HEK293 (cell line): ENCODE measurements at regions not wholly inside any gene's neighbourhood (a gene's known extent, or its start where the extent isn't known, plus 50 kb on each side); places are given as distances from the start of the nearest gene placed in this dataset.

Experiments used
- CTCF ChIA-PET: fragments of 350-600 bp; formaldehyde crosslinking; extraction: SDS; loops from one replicate; lab custom pipeline; 2021; ENCODE audit warnings: antibody characterized with exemption; lab: Yijun Ruan, JAX
- POLR2A ChIA-PET: fragments of 300-600 bp; formaldehyde crosslinking; extraction: SDS; loops from one replicate; lab custom pipeline; 2020; ENCODE audit warnings: antibody characterized with exemption, inconsistent platforms; lab: Yijun Ruan, JAX
- H3K27ac ChIP-seq: fragments of 200-500 bp; sonication (Bioruptor generic); 2 replicates; pipeline ENCODE4 v1.5.1; 2014; ENCODE audit warnings: low read depth, low read length, control low read depth, inconsistent platforms; ENCODE audit errors: extremely low read depth
- H3K36me3 ChIP-seq, 2 experiments: fragments of 200-500 bp in 1 of 2; sonication (Bioruptor generic) in 1 of 2; 1 replicate in 1 of 2; 2 replicates in 1 of 2; pipeline ENCODE4 v1.5.1; 2014 to 2017; ENCODE audit warnings: inconsistent platforms in 2 of 2, low read length in 2 of 2; ENCODE audit not compliant: control insufficient read depth in 2 of 2, insufficient read depth in 1 of 2
- H3K4me1 ChIP-seq: fragments of 200-500 bp; sonication (Bioruptor generic); 2 replicates; pipeline ENCODE4 v1.5.1; 2014; ENCODE audit warnings: mild to moderate bottlenecking, low read length, inconsistent platforms; ENCODE audit not compliant: control insufficient read depth, insufficient read depth
- H3K4me3 ChIP-seq: 2 replicates; pipeline ENCODE4 v1.5.1; 2011; ENCODE audit warnings: low read depth, mild to moderate bottlenecking, control low read depth, low read length, moderate library complexity
- H3K9me3 ChIP-seq: fragments of 200-500 bp; sonication (Bioruptor generic); 2 replicates; pipeline ENCODE4 v1.5.1; 2014; ENCODE audit warnings: low read depth, low read length, inconsistent platforms; ENCODE audit not compliant: control insufficient read depth, insufficient read depth
- IKZF3 ChIP-seq: fragments of 450-650 bp; IDR thresholded peaks from 2 replicates; pipeline ENCODE4 v1.5.0; 2018; ENCODE audit warnings: missing biosample characterization, mild to moderate bottlenecking, missing genetic modification characterization, moderate library complexity
- KLF9 ChIP-seq: fragments of 450-650 bp; formaldehyde crosslinking; IDR thresholded peaks from 2 replicates; pipeline ENCODE4 v1.5.1; 2016; ENCODE audit warnings: missing biosample characterization, missing genetic modification characterization, low read depth
- MZF1 ChIP-seq: fragments of 450-650 bp; formaldehyde crosslinking; IDR thresholded peaks from 2 replicates; pipeline ENCODE4 v1.5.1; 2017; ENCODE audit warnings: missing biosample characterization, missing genetic modification characterization, borderline replicate concordance
- PBX3 ChIP-seq: sonication (generic); formaldehyde crosslinking; IDR thresholded peaks from 2 replicates; pipeline ENCODE4 v1.8.1; 2022; ENCODE audit warnings: mild to moderate bottlenecking, moderate library complexity, missing genetic modification reagents
- REPIN1 ChIP-seq: fragments of 450-650 bp; formaldehyde crosslinking; IDR thresholded peaks from 2 replicates; pipeline ENCODE4 v1.5.1; 2017; ENCODE audit warnings: missing biosample characterization, missing genetic modification characterization, low read depth
- SALL2 ChIP-seq: fragments of 450-650 bp; formaldehyde crosslinking; IDR thresholded peaks from 2 replicates; pipeline ENCODE4 v1.5.0; 2017; ENCODE audit warnings: missing biosample characterization, mild to moderate bottlenecking, missing genetic modification characterization, borderline replicate concordance
- SCRT2 ChIP-seq: fragments of 450-650 bp; formaldehyde crosslinking; IDR thresholded peaks from 2 replicates; pipeline ENCODE4 v1.5.1; 2016; ENCODE audit warnings: missing biosample characterization, missing genetic modification characterization
- ZBTB1 ChIP-seq: fragments of 450-650 bp; formaldehyde crosslinking; IDR thresholded peaks from 2 replicates; pipeline ENCODE4 v1.5.1; 2016; ENCODE audit warnings: missing biosample characterization, missing genetic modification characterization
- ZBTB48 ChIP-seq: fragments of 450-650 bp; formaldehyde crosslinking; IDR thresholded peaks from 2 replicates; pipeline ENCODE4 v1.5.1; 2016; ENCODE audit warnings: missing biosample characterization, missing genetic modification characterization
- ZIC2 ChIP-seq: fragments of 450-650 bp; formaldehyde crosslinking; IDR thresholded peaks from 2 replicates; pipeline ENCODE4 v1.5.1; 2016; ENCODE audit warnings: missing biosample characterization, missing genetic modification characterization
- ZNF112 ChIP-seq: fragments of 450-650 bp; formaldehyde crosslinking; IDR thresholded peaks from 2 replicates; pipeline ENCODE4 v1.5.0; 2017; ENCODE audit warnings: missing biosample characterization, missing genetic modification characterization
- ZNF114 ChIP-seq: fragments of 450-650 bp; formaldehyde crosslinking; IDR thresholded peaks from 2 replicates; pipeline ENCODE4 v1.5.0; 2017; ENCODE audit warnings: missing biosample characterization, missing genetic modification characterization
- ZNF18 ChIP-seq: fragments of 450-650 bp; formaldehyde crosslinking; IDR thresholded peaks from 2 replicates; pipeline ENCODE4 v1.5.1; 2016; ENCODE audit warnings: missing biosample characterization, missing genetic modification characterization
- ZNF202 ChIP-seq: fragments of 450-650 bp; formaldehyde crosslinking; IDR thresholded peaks from 2 replicates; pipeline ENCODE4 v1.5.1; 2016; ENCODE audit warnings: missing biosample characterization, missing genetic modification characterization, borderline replicate concordance
- ZNF24 ChIP-seq: fragments of 450-650 bp; formaldehyde crosslinking; IDR thresholded peaks from 2 replicates; pipeline ENCODE4 v1.5.1; 2016; ENCODE audit warnings: missing biosample characterization, missing genetic modification characterization
- ZNF433 ChIP-seq: fragments of 450-650 bp; formaldehyde crosslinking; IDR thresholded peaks from 2 replicates; pipeline ENCODE4 v1.5.1; 2016; ENCODE audit warnings: missing biosample characterization, missing genetic modification characterization, low read depth
- ZNF488 ChIP-seq: fragments of 450-650 bp; formaldehyde crosslinking; IDR thresholded peaks from 2 replicates; pipeline ENCODE4 v1.5.1; 2016; ENCODE audit warnings: missing biosample characterization, missing genetic modification characterization
- ZNF555 ChIP-seq: fragments of 450-650 bp; formaldehyde crosslinking; conservative IDR thresholded peaks from 2 replicates; pipeline ENCODE4 v1.5.1; 2017; ENCODE audit warnings: missing biosample characterization, mild to moderate bottlenecking, missing genetic modification characterization, inconsistent platforms
- ZNF600 ChIP-seq: fragments of 450-650 bp; formaldehyde crosslinking; IDR thresholded peaks from 2 replicates; pipeline ENCODE4 v1.5.1; 2016; ENCODE audit warnings: missing biosample characterization, missing genetic modification characterization
- ZNF624 ChIP-seq: fragments of 450-650 bp; formaldehyde crosslinking; IDR thresholded peaks from 2 replicates; pipeline ENCODE4 v1.5.1; 2017; ENCODE audit warnings: missing biosample characterization, missing genetic modification characterization
- ZNF664 ChIP-seq: fragments of 450-650 bp; formaldehyde crosslinking; IDR thresholded peaks from 2 replicates; pipeline ENCODE4 v1.5.1; 2016; ENCODE audit warnings: missing biosample characterization, missing genetic modification characterization
- ZXDB ChIP-seq: fragments of 450-650 bp; formaldehyde crosslinking; IDR thresholded peaks from 2 replicates; pipeline ENCODE4 v1.5.1; 2016; ENCODE audit warnings: missing biosample characterization, missing genetic modification characterization
- TF ChIP-seq, protein P1 (sequence below): fragments of 450-650 bp; formaldehyde crosslinking; IDR thresholded peaks from 2 replicates; pipeline ENCODE4 v1.5.1; 2016; ENCODE audit warnings: missing biosample characterization, missing genetic modification characterization
- TF ChIP-seq, protein P2 (sequence below): fragments of 450-650 bp; formaldehyde crosslinking; IDR thresholded peaks from 2 replicates; pipeline ENCODE4 v1.5.1; 2016; ENCODE audit warnings: missing biosample characterization, missing genetic modification characterization, borderline replicate concordance

- ChIA-PET POLR2A (no interaction called here), CTCF (interaction anchor here (0.7 kb wide), 1 partner anchor 20 kb away, joined by 3 read pairs; no protein-coding TSS in a partner anchor)
- Histone ChIP-seq H3K4me1 (no peaks in the 10 kb centered on the region), H3K27ac (no peak overlapping the region), H3K4me3 (no peak overlapping the region), H3K9me3 (no peaks in the 10 kb centered on the region), H3K36me3 (no peaks in the 10 kb centered on the region)
- TF ChIP-seq ZBTB48 (tag by site-specific recombination), result no peak
- TF ChIP-seq ZBTB1 (tag by site-specific recombination), result no peak
- no peak for TF ChIP-seq ZNF112 (tag by site-specific recombination)
- TF ChIP-seq MZF1 (tag by site-specific recombination), result no peak
- TF ChIP-seq ZNF624 (tag by site-specific recombination), result no peak
- no peak for TF ChIP-seq IKZF3 (tag by site-specific recombination)
- TF ChIP-seq SALL2 (tag by site-specific recombination), result no peak
- no peak for TF ChIP-seq ZNF600 (tag by site-specific recombination)
- no peak for TF ChIP-seq ZNF555 (tag by site-specific recombination)
- no peak for TF ChIP-seq REPIN1 (tag by site-specific recombination)
These were observed 58.1 kb downstream of the ATXN7L3B start for GRCh38 chr12:74595696-74596095.

GRCh38 chr12:74598819-74599218 is 61.2 kb downstream of the ATXN7L3B start:
- POLR2A ChIA-PET, result no interaction called here
- CTCF ChIA-PET, result no interaction called here
- no peak overlapping the region for H3K27ac ChIP-seq

More at GRCh38 chr12:74598819-74599218, 61.2 kb downstream of the ATXN7L3B start:
- no peaks in the 10 kb centered on the region for H3K36me3 ChIP-seq
- no peaks in the 10 kb centered on the region for H3K9me3 ChIP-seq
- TF ChIP-seq ZNF664 (tag by site-specific recombination), result no peak
- no peak for TF ChIP-seq ZXDB
- TF ChIP-seq KLF9, result no peak
- TF ChIP-seq ZNF488, result no peak
- no peak for TF ChIP-seq SCRT2 (tag by site-specific recombination)
- no peak for TF ChIP-seq ZNF114 (tag by site-specific recombination)
- TF ChIP-seq, protein P1, sequence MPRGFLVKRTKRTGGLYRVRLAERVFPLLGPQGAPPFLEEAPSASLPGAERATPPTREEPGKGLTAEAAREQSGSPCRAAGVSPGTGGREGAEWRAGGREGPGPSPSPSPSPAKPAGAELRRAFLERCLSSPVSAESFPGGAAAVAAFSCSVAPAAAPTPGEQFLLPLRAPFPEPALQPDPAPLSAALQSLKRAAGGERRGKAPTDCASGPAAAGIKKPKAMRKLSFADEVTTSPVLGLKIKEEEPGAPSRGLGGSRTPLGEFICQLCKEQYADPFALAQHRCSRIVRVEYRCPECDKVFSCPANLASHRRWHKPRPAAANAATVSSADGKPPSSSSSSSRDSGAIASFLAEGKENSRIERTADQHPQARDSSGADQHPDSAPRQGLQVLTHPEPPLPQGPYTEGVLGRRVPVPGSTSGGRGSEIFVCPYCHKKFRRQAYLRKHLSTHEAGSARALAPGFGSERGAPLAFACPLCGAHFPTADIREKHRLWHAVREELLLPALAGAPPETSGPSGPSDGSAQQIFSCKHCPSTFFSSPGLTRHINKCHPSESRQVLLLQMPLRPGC, result no peak
- TF ChIP-seq, protein P2, sequence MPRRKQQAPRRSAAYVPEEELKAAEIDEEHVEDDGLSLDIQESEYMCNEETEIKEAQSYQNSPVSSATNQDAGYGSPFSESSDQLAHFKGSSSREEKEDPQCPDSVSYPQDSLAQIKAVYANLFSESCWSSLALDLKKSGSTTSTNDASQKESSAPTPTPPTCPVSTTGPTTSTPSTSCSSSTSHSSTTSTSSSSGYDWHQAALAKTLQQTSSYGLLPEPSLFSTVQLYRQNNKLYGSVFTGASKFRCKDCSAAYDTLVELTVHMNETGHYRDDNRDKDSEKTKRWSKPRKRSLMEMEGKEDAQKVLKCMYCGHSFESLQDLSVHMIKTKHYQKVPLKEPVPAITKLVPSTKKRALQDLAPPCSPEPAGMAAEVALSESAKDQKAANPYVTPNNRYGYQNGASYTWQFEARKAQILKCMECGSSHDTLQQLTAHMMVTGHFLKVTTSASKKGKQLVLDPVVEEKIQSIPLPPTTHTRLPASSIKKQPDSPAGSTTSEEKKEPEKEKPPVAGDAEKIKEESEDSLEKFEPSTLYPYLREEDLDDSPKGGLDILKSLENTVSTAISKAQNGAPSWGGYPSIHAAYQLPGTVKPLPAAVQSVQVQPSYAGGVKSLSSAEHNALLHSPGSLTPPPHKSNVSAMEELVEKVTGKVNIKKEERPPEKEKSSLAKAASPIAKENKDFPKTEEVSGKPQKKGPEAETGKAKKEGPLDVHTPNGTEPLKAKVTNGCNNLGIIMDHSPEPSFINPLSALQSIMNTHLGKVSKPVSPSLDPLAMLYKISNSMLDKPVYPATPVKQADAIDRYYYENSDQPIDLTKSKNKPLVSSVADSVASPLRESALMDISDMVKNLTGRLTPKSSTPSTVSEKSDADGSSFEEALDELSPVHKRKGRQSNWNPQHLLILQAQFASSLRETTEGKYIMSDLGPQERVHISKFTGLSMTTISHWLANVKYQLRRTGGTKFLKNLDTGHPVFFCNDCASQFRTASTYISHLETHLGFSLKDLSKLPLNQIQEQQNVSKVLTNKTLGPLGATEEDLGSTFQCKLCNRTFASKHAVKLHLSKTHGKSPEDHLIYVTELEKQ (tag by site-specific recombination), result no peak
- no peak for TF ChIP-seq PBX3 (CRISPR knock-in tag)
- TF ChIP-seq ZNF433 (tag by site-specific recombination), result no peak
- TF ChIP-seq ZIC2 (tag by site-specific recombination), result no peak
- TF ChIP-seq ZNF18, result no peak
- TF ChIP-seq ZNF202 (tag by site-specific recombination), result no peak
- no peak for TF ChIP-seq ZNF24
- H3K4me3 ChIP-seq, result no peak overlapping the region
- H3K4me1 ChIP-seq, result no peaks in the 10 kb centered on the region
